Neural crest cell (in vitro differentiated cells): ENCODE measurements at regions not wholly inside any gene's neighbourhood (a gene's known extent, or its start where the extent isn't known, plus 50 kb on each side); places are given as distances from the start of the nearest gene placed in this dataset.

Source experiments
- DNase-seq: peaks from one replicate; pipeline ENCODE4 v3.0.0; 2021; ENCODE audit warnings: low read depth, mixed read lengths, low spot score
- H3K27ac Mint-ChIP-seq: one replicate; pipeline ENCODE4 v1.8.0; 2021; ENCODE audit warnings: mild to moderate bottlenecking, mixed read lengths; ENCODE audit not compliant: unreplicated experiment
- H3K27me3 Mint-ChIP-seq: 2 replicates; pipeline ENCODE4 v1.8.0; 2021; ENCODE audit warnings: low read depth, mild to moderate bottlenecking, mixed read lengths
- H3K36me3 Mint-ChIP-seq: 2 replicates; pipeline ENCODE4 v1.8.0; 2021; ENCODE audit warnings: low read depth, mild to moderate bottlenecking, mixed read lengths
- H3K4me1 Mint-ChIP-seq: 2 replicates; pipeline ENCODE4 v1.8.0; 2021; ENCODE audit warnings: mixed read lengths
- H3K4me3 Mint-ChIP-seq: one replicate; pipeline ENCODE4 v1.8.0; 2021; ENCODE audit warnings: mild to moderate bottlenecking, mixed read lengths
- H3K9me3 Mint-ChIP-seq: 2 replicates; pipeline ENCODE4 v1.8.0; 2021; ENCODE audit warnings: mixed read lengths
- CTCF ChIP-seq: fragments of 200-600 bp; sonication (generic); conservative IDR thresholded peaks from 2 replicates; pipeline ENCODE4 v1.5.0; 2021; ENCODE audit warnings: antibody characterized with exemption, mild to moderate bottlenecking

GRCh38 chrX:39440799-39441284, 639.6 kb downstream of the MID1IP1 start:
- Mint-ChIP-seq H3K27me3 (no peaks in the 10 kb centered on the region), H3K27ac (no peak overlapping the region), H3K4me1 (peaks cover 16% of the 10 kb centered on the region), H3K36me3 (no peaks in the 10 kb centered on the region), H3K9me3 (peaks cover 11% of the 10 kb centered on the region), H3K4me3 (no peak overlapping the region)
- no peak for DNase-seq
- TF ChIP-seq CTCF, result no peak

- DNase-seq, result no peak
- no peaks in the 10 kb centered on the region for H3K36me3 Mint-ChIP-seq
- peak overlapping the region; percentile 0 for H3K27ac Mint-ChIP-seq
- H3K4me1 Mint-ChIP-seq, result peaks cover 16% of the 10 kb centered on the region
- no peak overlapping the region for H3K4me3 Mint-ChIP-seq
- H3K9me3 Mint-ChIP-seq, result peaks cover 11% of the 10 kb centered on the region
- H3K27me3 Mint-ChIP-seq, result no peaks in the 10 kb centered on the region
- TF ChIP-seq CTCF, result no peak
Observed at GRCh38 chrX:39442332-39442731, 641.1 kb downstream of the MID1IP1 start.

- peaks cover 11% of the 10 kb centered on the region for H3K4me1 Mint-ChIP-seq
- no peak overlapping the region for H3K27ac Mint-ChIP-seq
- H3K36me3 Mint-ChIP-seq, result no peaks in the 10 kb centered on the region
- TF ChIP-seq CTCF, result no peak
- H3K9me3 Mint-ChIP-seq, result peaks cover 9% of the 10 kb centered on the region
- no peak for DNase-seq
- no peak overlapping the region for H3K4me3 Mint-ChIP-seq
- H3K27me3 Mint-ChIP-seq, result no peaks in the 10 kb centered on the region
Observed at GRCh38 chrX:39443240-39443639, 642.0 kb downstream of the MID1IP1 start.

- Mint-ChIP-seq H3K4me1 (peaks cover 2% of the 10 kb centered on the region), H3K27ac (no peak overlapping the region), H3K9me3 (peaks cover 14% of the 10 kb centered on the region), H3K36me3 (no peaks in the 10 kb centered on the region), H3K27me3 (no peaks in the 10 kb centered on the region), H3K4me3 (no peak overlapping the region)
- peak; percentile 48 for TF ChIP-seq CTCF
- peak; percentile 18 for DNase-seq
Observed at GRCh38 chrX:39445336-39445735, 644.1 kb downstream of the MID1IP1 start.

GRCh38 chrX:39449352-39449751, 648.1 kb downstream of the MID1IP1 start:
- no peaks in the 10 kb centered on the region for H3K36me3 Mint-ChIP-seq
- H3K9me3 Mint-ChIP-seq, result peaks cover 8% of the 10 kb centered on the region
- no peak for DNase-seq
- TF ChIP-seq CTCF, result no peak
- no peaks in the 10 kb centered on the region for H3K27me3 Mint-ChIP-seq
- peaks cover 14% of the 10 kb centered on the region for H3K4me1 Mint-ChIP-seq
- no peak overlapping the region for H3K27ac Mint-ChIP-seq
- H3K4me3 Mint-ChIP-seq, result no peak overlapping the region
